GM21576 (cell line): ENCODE measurements at regions not wholly inside any gene's neighbourhood (a gene's known extent, or its start where the extent isn't known, plus 50 kb on each side); places are given as distances from the start of the nearest gene placed in this dataset.
"Not testable (repeated sequence)": the region's sequence is repeated elsewhere in the genome, so short reads cannot be mapped to it uniquely, and the experiment has no call there.

ENCODE experiments used
- ATAC-seq: cut with Tn5 transposase; IDR thresholded peaks from one replicate; pipeline ENCODE4 v1.9.1; 2021; ENCODE audit warnings: mild to moderate bottlenecking, moderate library complexity; ENCODE audit not compliant: unreplicated experiment

- ATAC-seq = no peak
These were observed 81.4 kb downstream of the RERGL start for GRCh38 chr12:18008642-18009041.

GRCh38 chr12:17999174-17999801 lies 90.7 kb downstream of the RERGL start:
- no peak for ATAC-seq

GRCh38 chr12:17992002-17992656 lies 97.9 kb downstream of the RERGL start:
- ATAC-seq = peak; percentile 80

GRCh38 chr12:17982556-17982955 lies 107.4 kb downstream of the RERGL start:
- ATAC-seq = no peak

- ATAC-seq = no peak
These were observed 113.8 kb downstream of the RERGL start for GRCh38 chr12:17976202-17976601.

GRCh38 chr12:17975763-17976162 lies 114.2 kb downstream of the RERGL start:
- ATAC-seq = no peak

GRCh38 chr12:17975239-17975638 lies 114.8 kb downstream of the RERGL start:
- ATAC-seq = no peak

- ATAC-seq = no peak
These were observed 118.1 kb downstream of the RERGL start for GRCh38 chr12:17971850-17972249.

- ATAC-seq = no peak
These were observed 135.2 kb downstream of the RERGL start for GRCh38 chr12:17954788-17955187.

GRCh38 chr12:17950898-17951297 lies 139.1 kb downstream of the RERGL start:
- no peak for ATAC-seq

GRCh38 chr12:17949558-17950141 lies 140.3 kb downstream of the RERGL start:
- ATAC-seq = no peak

GRCh38 chr12:17928708-17929366 lies 161.2 kb downstream of the RERGL start:
- no peak for ATAC-seq

- no peak for ATAC-seq
These were observed 172.0 kb downstream of the RERGL start for GRCh38 chr12:17918013-17918412.

GRCh38 chr12:17884581-17884980 lies 205.4 kb downstream of the RERGL start:
- no peak for ATAC-seq

- ATAC-seq = no peak
These were observed 211.3 kb downstream of the RERGL start for GRCh38 chr12:17878714-17879113.

GRCh38 chr12:17875230-17875629 lies 214.8 kb downstream of the RERGL start:
- ATAC-seq = no peak

- ATAC-seq = no peak
These were observed 223.2 kb downstream of the RERGL start for GRCh38 chr12:17866802-17867201.

GRCh38 chr12:17855548-17855947 lies 234.4 kb downstream of the RERGL start:
- ATAC-seq = not testable (repeated sequence)

- ATAC-seq = no peak
These were observed 236.9 kb downstream of the RERGL start for GRCh38 chr12:17853054-17853453.

GRCh38 chr12:17841496-17841895 lies 248.5 kb downstream of the RERGL start:
- no peak for ATAC-seq

GRCh38 chr12:17829813-17830212 lies 260.2 kb downstream of the RERGL start:
- no peak for ATAC-seq

GRCh38 chr12:17818931-17819330 lies 271.1 kb downstream of the RERGL start:
- ATAC-seq = no peak
